Keratinocyte (primary cell): ENCODE measurements at regions not wholly inside any gene's neighbourhood (a gene's known extent, or its start where the extent isn't known, plus 50 kb on each side); places are given as distances from the start of the nearest gene placed in this dataset.

Source experiments
- EZH2 ChIP-seq: IDR thresholded peaks from one replicate; pipeline ENCODE4 v1.6.1; 2012; ENCODE audit warnings: inconsistent platforms, mild to moderate bottlenecking, low read length, moderate library complexity
- TF ChIP-seq, protein P1 (sequence below), 3 experiments: IDR thresholded peaks in 1 of 3; conservative IDR thresholded peaks in 1 of 3; optimal IDR thresholded peaks in 1 of 3; 2 replicates in 2 of 3; 3 replicates in 1 of 3; pipeline versions ENCODE3 to v1.5.1; 2011; ENCODE audit warnings: low read length in 3 of 3, mild to moderate bottlenecking in 3 of 3, moderate library complexity in 2 of 3, control low read depth in 1 of 3, inconsistent platforms in 1 of 3; ENCODE audit not compliant: insufficient read depth in 2 of 3; ENCODE audit errors: extremely low read depth in 1 of 3

DNA sequence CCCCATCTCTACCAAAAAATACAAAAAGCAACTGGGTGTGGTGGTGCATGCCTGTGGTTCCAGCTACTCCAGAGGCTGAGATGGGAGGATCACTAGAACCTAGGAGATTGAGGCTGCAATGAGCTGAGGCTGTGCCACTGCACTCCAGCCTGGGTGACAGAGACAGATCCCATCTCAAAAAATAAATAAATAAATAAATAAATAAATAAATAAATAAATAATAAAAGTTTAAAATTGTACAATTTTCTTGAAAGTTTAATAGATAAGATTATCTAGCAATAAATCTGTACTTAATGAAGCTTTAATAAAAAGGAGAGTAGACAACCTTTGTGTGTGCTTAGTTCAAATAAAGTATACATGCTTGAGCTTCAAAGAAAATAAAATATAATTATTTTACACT, 310.0 kb upstream of the LRIG3 start:
- TF ChIP-seq EZH2 = no peak
- TF ChIP-seq, protein P1, sequence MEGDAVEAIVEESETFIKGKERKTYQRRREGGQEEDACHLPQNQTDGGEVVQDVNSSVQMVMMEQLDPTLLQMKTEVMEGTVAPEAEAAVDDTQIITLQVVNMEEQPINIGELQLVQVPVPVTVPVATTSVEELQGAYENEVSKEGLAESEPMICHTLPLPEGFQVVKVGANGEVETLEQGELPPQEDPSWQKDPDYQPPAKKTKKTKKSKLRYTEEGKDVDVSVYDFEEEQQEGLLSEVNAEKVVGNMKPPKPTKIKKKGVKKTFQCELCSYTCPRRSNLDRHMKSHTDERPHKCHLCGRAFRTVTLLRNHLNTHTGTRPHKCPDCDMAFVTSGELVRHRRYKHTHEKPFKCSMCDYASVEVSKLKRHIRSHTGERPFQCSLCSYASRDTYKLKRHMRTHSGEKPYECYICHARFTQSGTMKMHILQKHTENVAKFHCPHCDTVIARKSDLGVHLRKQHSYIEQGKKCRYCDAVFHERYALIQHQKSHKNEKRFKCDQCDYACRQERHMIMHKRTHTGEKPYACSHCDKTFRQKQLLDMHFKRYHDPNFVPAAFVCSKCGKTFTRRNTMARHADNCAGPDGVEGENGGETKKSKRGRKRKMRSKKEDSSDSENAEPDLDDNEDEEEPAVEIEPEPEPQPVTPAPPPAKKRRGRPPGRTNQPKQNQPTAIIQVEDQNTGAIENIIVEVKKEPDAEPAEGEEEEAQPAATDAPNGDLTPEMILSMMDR (optimal IDR thresholded peaks at IDR 0.05 in 1 of 3, IDR thresholded peaks at IDR 0.05 in 1 of 3, conservative IDR thresholded peaks at IDR 0.05 in 1 of 3; ENCODE audit: extremely low read depth in 1 of 3, insufficient read depth in 2 of 3, low read length in 3 of 3) = no peak
